ENCODE measurements at regions not wholly inside any gene's neighbourhood (a gene's known extent, or its start where the extent isn't known, plus 50 kb on each side); places are given as distances from the start of the nearest gene placed in this dataset.
"Not testable (repeated sequence)": the region's sequence is repeated elsewhere in the genome, so short reads cannot be mapped to it uniquely, and the experiment has no call there.

DNA sequence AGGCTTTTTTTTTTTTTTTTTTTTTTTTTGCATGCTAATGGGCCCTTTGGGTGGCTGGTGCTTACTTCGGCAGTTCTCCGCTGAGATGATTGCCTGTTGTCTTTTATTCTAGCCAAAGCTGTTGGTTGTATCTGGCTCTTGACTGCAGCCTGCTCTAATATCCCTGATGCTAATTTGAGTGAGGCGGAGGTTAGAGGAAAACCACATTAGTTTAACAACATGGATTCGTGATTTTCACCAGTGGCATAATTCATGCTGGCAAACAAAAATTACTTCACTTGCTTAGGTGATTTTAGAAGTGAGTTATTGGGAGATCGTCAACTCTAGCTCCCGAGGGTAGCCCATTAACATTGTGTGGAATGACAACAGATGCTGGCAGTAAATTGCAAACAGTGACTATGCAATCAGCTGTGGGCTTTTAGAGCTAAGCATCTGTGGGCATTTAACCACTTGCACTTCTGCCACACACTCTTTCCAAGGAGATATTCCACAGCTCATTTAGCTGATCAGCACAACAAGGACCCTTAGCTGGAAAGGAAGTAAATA, 97.6 kb upstream of the ZDHHC17 start:
- no peak for DNase-seq

DNA sequence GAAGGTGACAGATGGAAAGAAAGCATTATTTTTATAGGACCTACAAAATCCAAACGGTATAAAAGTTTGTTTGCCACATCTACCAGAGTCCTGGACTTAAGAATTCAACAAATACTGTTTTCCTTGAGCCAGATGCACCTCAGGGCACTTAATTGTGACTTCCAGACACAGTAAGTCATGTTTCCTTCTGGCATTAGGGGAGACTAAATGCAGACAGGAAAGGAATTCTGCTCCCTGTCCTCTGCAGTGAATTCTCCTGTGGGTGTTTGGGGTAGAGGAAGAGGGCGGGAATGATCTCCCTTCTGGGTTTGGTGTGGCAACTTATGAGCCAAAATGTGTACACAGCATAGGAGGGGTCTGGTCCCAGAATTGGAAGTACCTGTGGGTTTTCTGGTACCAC, 93.9 kb upstream of the ZDHHC17 start:
- no peak for DNase-seq

DNA sequence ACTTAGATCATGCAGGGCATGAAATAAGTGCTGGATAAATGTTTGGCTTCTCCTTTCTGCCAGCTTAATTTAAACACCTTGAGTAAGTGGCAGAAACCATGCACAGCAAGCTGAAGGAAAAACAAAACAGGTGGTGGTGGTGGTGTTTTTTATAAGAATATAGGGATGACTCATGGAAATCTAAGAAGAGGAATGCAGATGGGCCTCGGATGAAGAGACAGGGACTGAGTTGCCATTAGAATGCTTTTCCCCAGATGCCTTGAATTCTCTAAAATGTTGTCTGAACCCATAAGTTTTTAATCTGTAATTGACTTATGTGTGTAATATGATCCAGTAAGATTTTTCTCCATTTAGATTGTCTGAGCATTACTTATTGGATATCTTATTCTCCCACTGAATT, 93.1 kb upstream of the ZDHHC17 start:
- no peak for DNase-seq

DNA sequence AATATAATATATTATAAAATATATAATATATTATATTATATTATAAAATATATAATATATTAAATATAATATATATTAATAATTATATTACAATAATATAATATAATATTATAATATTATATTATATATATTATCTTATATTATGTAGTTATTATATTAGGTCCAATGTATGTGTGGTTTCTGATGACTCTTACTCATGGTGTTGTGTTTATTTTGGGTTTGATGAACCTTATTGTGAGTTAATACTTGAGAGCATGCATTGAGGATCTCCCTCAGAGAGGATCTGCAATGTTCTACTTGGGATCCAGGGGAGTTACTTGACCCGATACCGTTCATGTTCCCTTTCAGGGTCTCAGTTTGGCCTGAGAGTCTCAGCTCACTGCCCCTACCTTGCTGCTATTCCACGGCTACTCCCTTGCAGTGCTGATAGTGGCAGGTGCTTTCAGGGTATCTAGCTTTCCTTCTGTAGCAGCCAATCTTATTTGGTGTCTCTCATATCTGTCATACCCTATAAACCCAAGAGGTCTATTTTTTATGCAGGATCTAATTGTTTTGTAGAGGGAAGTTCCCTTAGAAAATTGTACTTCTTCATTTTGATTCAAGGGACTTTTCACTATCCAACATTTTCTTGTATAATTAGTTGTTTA, 89.1 kb upstream of the ZDHHC17 start:
- no peak for DNase-seq

DNA sequence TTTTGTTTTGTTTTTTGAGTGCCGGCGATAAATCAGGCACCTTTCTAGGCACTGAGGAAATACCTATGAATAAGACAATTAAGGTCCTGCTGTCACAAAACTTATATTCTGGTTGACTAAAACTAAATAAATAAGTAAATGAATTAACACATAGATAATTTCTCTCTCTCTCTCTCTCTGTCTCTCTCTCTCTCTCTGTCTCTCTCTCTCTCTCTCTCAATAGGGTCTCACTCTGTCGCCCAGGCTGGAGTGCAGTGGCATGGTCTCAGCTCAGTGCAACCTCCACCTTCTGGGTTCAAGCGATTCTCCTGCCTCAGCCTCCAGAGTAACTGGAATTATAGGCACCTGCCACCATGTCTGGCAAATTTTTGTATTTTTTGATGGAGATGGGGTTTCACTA, 87.7 kb upstream of the ZDHHC17 start:
- not testable (repeated sequence) for DNase-seq

DNA sequence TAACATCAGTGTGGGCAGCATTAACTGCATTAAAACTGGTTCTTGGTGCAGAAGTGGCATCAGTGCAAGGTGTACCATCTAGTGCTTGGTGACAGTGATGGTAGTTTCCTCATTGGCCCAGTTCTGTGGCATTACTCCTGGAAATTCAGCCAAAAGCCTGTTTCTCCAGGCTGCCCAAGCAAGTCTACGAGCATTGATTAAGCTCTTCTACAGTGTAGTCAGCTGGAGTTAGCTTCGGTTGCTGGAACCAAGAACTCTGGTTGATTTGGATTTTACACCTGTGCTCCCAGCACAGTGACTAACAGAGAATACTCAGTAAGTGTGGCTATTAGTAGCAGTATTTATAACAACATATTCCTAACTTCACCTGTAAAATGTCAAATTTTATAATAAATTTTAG, 84.9 kb upstream of the ZDHHC17 start:
- DNase-seq: no peak

DNA sequence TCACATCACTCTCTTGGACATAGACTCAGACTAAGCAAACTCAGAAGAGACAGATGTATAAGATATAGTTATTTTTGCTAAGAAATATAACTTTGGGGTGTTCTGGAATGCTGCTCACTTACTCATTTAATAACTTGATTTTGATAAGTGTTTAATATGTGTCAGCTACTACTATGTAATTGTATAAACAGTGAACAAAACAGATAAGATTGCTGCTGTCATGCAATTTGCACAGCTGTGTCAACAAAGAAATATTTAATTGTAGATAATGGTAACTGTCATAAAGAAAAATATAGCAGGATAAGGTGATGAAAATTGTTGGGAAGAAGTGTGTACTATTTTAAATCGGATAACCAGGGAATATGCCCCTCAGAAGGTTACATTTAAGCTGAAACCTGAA, 84.1 kb upstream of the ZDHHC17 start:
- no peak for DNase-seq

DNA sequence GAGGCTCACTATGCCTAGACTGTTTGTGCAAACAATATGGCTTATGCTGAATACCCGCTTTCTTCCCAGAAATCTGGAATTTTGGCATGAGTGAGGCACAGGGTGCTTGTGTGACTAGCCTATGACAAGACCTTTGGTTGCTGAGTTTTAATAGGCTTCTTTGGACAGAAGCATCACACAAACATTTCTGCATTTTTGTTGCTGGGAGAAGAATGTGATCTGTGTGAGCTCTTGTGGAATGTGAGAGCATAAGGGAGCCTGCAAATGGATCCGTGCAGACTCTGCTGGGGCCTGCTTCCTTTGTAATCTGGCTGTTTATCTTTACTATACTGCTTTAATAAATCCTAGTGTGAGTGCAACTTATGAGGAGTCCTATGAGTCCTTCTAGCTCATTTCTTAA, 83.0 kb upstream of the ZDHHC17 start:
- DNase-seq: no peak

DNA sequence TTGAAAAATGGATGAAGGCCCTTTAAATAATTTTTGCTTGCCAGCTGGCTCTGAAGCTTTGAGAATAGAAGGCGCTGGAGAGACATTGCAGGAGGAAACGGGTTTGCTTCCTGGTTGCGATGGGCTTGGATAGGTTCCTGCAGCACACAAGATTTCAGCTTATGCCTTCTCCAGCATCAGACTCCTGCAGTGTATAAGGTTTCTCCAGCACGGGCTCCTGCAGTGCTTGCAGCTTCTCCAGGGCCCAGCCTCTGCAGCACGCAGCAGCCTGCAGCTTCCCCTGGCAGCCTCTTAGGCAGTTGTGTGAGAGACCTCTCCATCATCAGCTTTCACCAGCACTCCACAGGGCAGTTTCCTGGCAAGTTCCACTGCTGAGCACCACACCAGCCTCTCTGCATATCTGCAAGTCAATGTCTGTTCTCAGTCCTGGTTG, 78.7 kb upstream of the ZDHHC17 start:
- DNase-seq: peak; percentile 52

DNA sequence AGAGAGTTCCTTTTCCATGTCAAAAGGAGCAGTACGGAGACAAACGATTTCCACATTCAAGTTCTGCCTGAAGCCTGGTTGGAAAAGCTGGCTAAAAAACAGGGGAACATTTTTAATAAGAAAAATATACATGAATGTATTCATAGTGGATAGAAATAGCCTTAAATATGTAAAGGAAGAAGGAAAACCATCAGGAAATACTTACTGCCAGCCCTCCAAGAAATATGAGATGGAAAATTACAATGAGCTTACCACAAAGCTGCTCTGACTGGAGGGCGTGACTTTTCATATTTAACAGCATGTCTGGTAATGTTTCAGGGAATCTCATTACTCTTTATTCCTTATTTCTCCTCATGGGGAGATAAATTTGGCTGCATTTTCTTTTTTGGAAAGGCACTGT, 75.9 kb upstream of the ZDHHC17 start:
- no peak for DNase-seq

DNA sequence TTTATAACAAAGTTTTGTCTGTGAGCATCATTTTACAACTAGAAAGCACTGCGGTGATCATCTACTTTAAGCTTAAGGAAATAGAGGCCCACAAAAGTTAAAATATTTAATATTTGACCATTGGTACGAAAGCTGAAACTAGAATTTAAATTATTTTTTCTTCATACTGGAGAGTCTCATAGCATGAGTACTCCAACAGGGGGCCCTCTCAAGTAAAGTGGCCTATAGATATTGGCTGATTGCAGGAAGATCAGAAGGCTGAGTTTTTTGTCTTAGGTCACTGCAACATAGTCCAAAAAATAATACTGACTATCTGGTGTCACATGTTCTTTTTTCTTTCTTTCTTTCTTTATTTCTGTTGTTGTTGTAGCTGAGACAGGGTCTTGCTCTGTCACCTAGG, 75.3 kb upstream of the ZDHHC17 start:
- no peak for DNase-seq

DNA sequence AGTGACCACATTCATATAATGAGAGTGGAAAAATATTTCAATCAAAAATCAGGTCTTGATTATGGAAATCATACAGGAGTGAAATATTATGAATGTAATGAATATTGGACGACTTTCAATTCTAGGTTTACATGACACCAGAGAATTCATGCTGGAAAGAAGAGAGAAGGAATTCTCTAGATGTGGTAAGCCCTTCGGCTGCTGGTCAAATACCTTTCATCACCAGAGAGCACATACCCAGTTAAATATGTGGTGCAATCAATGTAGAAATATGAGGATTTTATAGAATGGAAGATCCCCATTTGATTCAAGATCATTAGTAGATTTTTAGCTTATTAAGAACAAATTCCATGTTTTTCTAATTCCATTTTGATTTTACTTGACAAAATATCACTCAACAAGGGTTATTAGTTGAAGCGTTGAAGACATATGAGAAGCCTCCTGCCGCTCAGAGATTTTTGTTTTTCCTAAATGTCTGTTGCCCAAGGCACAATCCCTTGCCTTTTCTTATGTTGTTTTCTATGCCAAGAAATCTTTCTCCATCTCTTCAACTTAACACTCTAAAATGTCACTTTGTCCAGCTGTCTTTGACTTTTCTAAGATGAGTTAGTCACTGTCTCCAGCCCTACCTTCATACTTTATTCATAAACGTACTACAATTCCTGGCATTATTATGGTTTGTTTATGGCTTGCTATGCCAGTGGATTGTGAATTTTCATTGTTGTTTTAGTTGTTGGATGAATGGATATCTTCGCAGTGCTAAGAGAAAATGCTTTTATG, 72.8 kb upstream of the ZDHHC17 start:
- DNase-seq: no peak

DNA sequence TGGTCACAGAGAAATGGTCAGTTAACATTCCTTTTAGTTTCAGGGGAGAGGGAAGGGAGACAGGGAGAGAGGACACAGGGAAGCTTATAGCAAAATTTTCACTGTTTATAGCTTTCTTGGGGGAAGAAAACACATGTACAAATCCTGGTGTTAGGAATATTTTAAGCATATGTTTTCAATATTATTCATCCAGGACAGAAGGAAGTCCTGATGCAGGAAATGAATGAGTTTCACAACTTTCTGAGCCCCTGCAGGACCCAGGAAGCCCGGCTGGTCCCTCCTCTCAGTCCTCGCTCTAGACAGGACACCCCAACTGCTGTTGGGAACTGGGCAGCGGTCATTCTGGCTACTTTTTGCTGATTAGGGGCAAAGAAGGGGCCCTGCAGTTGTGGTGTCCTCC, 71.1 kb upstream of the ZDHHC17 start:
- DNase-seq: no peak

DNA sequence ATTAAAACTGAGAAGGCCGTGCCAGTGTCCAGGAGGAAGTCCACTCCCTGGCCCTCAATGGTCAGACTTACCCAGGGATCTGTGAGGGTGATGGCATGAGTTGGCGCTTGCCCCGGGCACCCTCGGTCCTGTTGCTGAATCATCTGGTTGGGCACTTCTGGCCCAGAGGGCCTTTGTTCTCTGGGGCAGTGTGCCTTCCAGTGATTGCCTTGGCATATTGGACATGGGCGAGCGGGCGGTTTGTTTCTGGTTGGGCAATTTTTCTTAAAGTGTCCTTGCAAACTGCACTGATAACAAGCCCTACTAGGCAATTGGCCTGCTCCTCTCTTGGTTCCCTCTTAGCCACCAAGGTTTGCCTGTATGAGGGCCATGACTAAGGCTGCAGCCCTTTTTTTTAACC, 69.5 kb upstream of the ZDHHC17 start:
- no peak for DNase-seq

DNA sequence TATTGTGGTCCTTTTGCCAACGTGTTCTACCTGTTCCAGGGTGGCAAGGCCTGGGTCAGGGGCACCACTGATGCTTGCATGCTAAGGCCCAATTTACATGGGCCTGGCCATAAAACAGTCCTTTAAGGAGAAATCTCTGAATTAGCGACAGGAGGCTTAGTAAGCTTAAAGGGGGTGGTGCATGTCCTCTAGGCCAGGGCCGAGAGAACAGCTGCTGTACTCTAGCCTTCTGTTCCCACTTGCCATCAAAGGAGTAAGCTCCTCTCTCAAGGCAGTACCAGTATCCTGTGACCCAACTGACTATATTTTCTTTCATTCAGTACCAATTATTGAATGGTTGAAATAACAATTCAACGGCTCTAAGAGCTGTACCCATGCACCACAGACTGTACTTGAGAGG, 67.7 kb upstream of the ZDHHC17 start:
- DNase-seq: no peak

DNA sequence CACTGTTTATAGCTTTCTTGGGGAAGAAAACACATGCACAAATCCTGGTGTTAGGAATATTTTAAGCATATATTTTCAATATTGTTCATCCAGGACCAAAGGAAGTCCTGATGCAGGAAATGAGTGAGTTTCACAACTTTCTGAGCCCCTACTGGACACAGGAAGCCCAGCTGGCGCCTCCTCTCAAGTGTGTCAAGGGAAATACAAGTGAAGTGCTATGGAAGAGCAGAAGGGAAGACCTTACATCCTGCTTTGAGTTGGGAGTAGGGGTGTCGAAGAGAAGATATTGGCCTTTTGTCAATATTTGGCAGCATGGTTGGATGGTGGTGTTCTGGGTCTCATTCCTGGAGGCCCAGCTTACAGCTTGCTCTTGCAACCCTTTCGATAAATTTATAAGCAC, 66.1 kb upstream of the ZDHHC17 start:
- DNase-seq: no peak

DNA sequence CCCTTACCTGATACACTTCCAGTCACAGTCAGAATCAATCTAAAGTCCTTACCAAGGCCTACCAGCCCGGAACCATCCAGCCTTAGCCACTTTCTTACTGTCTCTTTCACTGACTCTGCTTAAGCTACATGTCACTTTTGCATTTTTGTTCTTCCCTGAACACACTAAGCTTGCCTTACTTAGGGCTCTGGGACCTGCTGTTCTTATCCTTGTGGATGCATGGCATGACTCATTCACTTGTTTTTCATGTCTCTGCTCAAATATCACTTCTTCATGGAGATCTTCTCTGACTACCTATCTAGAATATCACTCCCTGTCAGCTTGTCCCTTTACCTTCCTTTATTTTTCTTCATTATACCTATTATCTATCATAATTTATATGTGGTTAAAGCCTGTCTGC, 65.6 kb upstream of the ZDHHC17 start:
- no peak for DNase-seq

DNA sequence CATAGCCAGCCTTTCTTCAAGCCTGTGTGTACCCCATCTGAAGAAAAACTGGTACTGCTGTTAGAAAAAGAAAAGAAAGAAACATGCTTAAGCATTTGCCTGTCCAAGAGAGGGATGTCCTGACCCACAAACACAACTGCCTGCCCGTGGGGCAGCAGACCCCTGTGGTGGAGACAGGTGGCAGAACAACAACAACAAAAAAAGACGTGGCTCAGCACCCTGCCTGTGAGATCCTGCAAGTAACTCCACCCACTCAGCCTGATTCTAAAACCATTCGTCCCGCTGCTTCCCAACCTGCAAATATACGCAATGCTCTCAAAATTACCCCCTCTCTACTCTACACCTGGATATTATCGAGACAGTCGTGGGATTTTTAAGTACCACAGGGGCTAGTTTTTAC, 64.9 kb upstream of the ZDHHC17 start:
- DNase-seq: no peak

DNA sequence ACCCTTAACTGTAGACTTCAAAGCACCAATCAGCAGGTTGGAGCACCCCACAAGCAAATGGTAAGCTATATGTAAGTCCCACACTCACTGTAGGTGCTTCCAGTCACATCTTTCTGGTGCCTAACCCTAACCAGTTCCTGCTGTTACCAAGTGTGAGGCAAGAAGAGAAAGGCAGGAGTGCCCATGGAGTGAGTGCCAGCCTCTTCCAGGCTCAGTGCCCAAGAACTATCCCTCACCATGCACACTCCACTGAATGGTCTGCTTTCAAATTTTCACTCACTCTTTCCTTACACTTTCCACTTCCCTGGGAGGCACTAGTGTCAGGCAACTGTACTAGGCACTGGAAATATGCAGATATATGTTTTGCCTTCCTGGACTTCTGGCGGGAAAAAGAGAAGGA, 62.2 kb upstream of the ZDHHC17 start:
- no peak for DNase-seq

DNA sequence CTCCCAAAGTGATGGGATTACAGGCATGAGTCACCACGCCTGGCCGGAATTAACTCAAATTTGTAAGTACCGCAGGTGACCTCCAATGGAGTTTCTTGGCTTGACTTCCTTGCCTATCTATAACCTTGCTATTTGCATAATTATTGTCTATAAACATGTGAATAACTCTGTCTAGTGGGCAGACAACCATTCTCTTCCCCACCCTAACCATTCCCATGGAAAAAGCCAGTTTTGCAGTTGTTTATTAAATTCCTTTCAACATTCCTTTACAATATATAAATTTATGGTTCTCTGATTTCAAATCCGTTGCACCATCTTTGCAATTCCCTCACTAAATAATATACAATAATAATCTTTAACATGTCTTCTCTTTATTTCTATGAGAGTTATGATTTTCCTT, 61.0 kb upstream of the ZDHHC17 start:
- no peak for DNase-seq

DNA sequence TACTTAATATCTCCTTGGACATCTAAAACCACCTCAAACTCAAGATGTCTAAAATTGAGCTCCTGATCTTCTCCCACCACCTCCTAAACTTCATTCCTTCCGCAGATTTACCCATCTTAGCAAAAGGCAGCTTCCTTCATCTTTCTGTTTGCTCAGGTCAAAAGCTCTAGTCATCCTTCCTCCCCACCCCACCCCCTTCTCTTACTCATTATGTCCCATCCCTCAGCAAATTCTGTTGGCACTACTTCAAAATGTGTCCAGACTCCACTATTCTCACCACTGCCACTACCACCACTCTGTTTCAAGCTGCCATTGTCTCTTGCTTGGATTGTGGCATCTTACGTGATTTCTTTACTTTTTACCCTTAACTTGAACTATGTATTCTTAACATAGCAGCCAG, 59.2 kb upstream of the ZDHHC17 start:
- DNase-seq: no peak

DNA sequence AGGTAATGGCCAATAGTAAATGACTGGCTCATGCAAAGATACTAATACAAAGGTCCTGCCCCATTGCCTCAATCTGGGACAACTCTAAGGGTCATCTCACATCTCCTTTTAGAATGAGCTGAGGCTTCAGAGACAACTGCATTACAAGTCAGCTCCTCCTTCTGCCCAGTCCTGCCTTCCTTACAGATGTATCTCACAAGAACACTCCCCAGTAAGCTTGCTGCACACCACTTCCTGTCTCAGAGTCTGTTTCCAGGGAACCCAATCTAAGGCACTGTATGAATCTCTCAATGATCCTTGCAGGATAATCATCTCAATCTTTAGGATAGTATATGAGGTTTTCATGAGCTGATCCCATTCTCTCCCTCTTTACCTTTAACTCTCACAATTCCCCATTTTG, 57.8 kb upstream of the ZDHHC17 start:
- no peak for DNase-seq

DNA sequence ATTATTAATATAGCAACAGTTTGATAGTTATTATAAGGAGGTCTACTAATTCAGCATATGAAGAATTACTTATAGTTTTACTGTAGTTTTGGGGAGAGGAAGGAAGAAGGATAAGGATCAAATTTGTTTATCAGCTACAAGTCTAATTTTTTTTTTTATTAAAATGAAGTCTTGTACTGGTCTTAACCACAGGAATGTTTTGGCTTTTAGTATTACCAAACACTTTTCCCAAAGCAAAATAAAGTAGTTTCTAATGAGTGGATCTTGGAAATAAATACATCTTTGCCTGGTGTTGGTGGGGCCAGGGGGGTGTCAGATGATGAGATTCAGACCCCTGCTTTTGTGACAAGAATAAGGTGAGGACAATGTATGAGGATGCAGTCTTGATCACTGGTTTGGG, 57.2 kb upstream of the ZDHHC17 start:
- DNase-seq: no peak

DNA sequence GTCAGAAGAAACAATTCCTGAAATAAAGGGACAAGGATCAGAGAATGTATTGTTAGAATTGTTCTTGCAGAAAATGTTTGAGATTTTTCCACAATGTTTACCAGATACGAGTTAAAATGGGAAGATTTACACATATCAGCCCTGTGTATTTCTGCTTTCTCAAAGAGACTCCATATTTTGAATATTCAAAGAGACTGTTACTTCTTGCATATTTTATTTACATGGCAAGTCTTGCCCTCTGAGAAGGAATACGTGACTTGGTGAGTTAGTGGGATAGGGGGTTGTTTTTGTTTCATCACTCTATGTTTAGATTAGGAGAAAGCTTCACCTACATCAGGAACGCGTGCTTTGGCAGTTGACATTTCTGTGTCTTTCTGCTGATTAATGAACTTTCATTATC, 56.1 kb upstream of the ZDHHC17 start:
- DNase-seq: no peak

DNA sequence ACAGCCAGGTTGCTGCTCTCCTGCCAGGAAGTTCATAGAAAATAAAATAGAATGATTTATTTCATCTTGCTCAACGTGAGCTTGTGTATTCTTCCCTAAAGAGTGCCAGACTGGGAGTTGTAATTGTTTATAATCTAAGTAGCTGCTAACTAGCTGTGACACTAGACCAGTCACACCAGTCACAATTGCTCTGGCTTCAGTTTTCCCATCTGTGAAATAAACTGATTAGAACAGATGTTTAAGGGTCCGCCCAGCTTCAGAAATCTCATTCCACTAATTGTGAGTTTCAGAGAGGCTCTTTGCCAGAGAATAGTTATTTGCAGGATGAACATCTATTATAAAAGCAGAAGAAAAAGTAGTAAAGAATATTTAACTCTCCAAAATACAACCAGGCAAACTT, 55.6 kb upstream of the ZDHHC17 start:
- DNase-seq: no peak
